Keratinocyte (primary cell): ENCODE measurements at regions not wholly inside any gene's neighbourhood (a gene's known extent, or its start where the extent isn't known, plus 50 kb on each side); places are given as distances from the start of the nearest gene placed in this dataset.
"Not testable (repeated sequence)": the region's sequence is repeated elsewhere in the genome, so short reads cannot be mapped to it uniquely, and the experiment has no call there.

Experiments used
- DNase-seq: peaks from one replicate; pipeline ENCODE4 v3.0.0-alpha.2; 2011; ENCODE audit warnings: low read depth, missing footprints, low spot score
- FAIRE-seq: peaks from 2 replicates; lab custom pipeline; 2011; peaks lifted over from hg19 to GRCh38; lab: Jason Lieb, UNC
- H2AFZ ChIP-seq: 2 replicates; pipeline ENCODE4 v1.6.0; 2012; ENCODE audit warnings: low read length, control low read depth, inconsistent platforms; ENCODE audit not compliant: control insufficient read depth
- H3K27ac ChIP-seq: 2 replicates; pipeline ENCODE4 v1.5.1; 2011; ENCODE audit warnings: low read length; ENCODE audit not compliant: control insufficient read depth, insufficient read depth
- H3K27me3 ChIP-seq: 3 replicates; pipeline ENCODE4 v1.6.0; 2011; ENCODE audit warnings: low read length; ENCODE audit not compliant: control insufficient read depth, insufficient read depth; ENCODE audit errors: extremely low read depth
- H3K36me3 ChIP-seq, 2 experiments: 2 replicates in 1 of 2; 3 replicates in 1 of 2; pipeline ENCODE4 v1.5.1; 2011; ENCODE audit warnings: low read length in 2 of 2, mild to moderate bottlenecking in 1 of 2; ENCODE audit not compliant: control insufficient read depth in 2 of 2, insufficient read depth in 2 of 2; ENCODE audit errors: extremely low read depth in 1 of 2
- H3K4me1 ChIP-seq: 3 replicates; pipeline ENCODE4 v1.5.1; 2011; ENCODE audit warnings: low read length; ENCODE audit not compliant: control insufficient read depth, insufficient read depth; ENCODE audit errors: extremely low read depth
- H3K4me2 ChIP-seq: 3 replicates; pipeline ENCODE4 v1.6.0; 2011; ENCODE audit warnings: low read depth, low read length; ENCODE audit not compliant: control insufficient read depth, insufficient read depth; ENCODE audit errors: extremely low read depth
- H3K4me3 ChIP-seq, 3 experiments: fragments of 200-600 bp in 1 of 3; sonication (generic) in 1 of 3; 2 replicates in 2 of 3; 3 replicates in 1 of 3; pipeline ENCODE4 v1.5.1; 2011 to 2016; ENCODE audit warnings: low read length in 3 of 3, mild to moderate bottlenecking in 3 of 3, control low read depth in 2 of 3, inconsistent platforms in 1 of 3, low read depth in 1 of 3, mixed read lengths in 1 of 3, mixed run types in 1 of 3, moderate library complexity in 1 of 3; ENCODE audit not compliant: control insufficient read depth in 2 of 3, insufficient read depth in 2 of 3; ENCODE audit errors: extremely low read depth in 1 of 3
- H3K79me2 ChIP-seq: 2 replicates; pipeline ENCODE4 v1.6.0; 2012; ENCODE audit warnings: low read length; ENCODE audit not compliant: control insufficient read depth, insufficient read depth
- H3K9ac ChIP-seq: 3 replicates; pipeline ENCODE4 v1.6.0; 2011; ENCODE audit warnings: low read length; ENCODE audit not compliant: control insufficient read depth, insufficient read depth; ENCODE audit errors: extremely low read depth
- H3K9me1 ChIP-seq: 3 replicates; pipeline ENCODE4 v1.6.0; 2011; ENCODE audit warnings: low read length; ENCODE audit not compliant: control insufficient read depth, insufficient read depth; ENCODE audit errors: extremely low read depth
- H3K9me3 ChIP-seq: 2 replicates; pipeline ENCODE4 v1.5.1; 2012; ENCODE audit warnings: low read depth, low read length; ENCODE audit not compliant: control insufficient read depth
- H4K20me1 ChIP-seq: 3 replicates; pipeline ENCODE4 v1.6.0; 2011; ENCODE audit warnings: low read length; ENCODE audit not compliant: control insufficient read depth, insufficient read depth; ENCODE audit errors: extremely low read depth
- CTCF ChIP-seq, 3 experiments: IDR thresholded peaks in 1 of 3; conservative IDR thresholded peaks in 1 of 3; optimal IDR thresholded peaks in 1 of 3; 2 replicates in 2 of 3; 3 replicates in 1 of 3; pipeline versions ENCODE3 to v1.5.1; 2011; ENCODE audit warnings: low read length in 3 of 3, mild to moderate bottlenecking in 3 of 3, moderate library complexity in 2 of 3, control low read depth in 1 of 3, inconsistent platforms in 1 of 3; ENCODE audit not compliant: insufficient read depth in 2 of 3; ENCODE audit errors: extremely low read depth in 1 of 3
- EZH2 ChIP-seq: IDR thresholded peaks from one replicate; pipeline ENCODE4 v1.6.1; 2012; ENCODE audit warnings: inconsistent platforms, mild to moderate bottlenecking, low read length, moderate library complexity
- dilution Hi-C: fragments of 300-500 bp; cut with MboI; formaldehyde crosslinking; loops from one replicate; pipeline ENCODE4 v1.7.0; 2020; ENCODE audit warnings: low sequenced_read_pairs; ENCODE audit not compliant: extremely low pct_ligation_motif_present

GRCh38 chr7:25598765-25599164, 370.5 kb upstream of the NPVF start:
- DNase-seq (no peak), FAIRE-seq (no peak)
- H3K27ac ChIP-seq, result no peak overlapping the region
- no peak overlapping the region for H3K4me2 ChIP-seq
- no peaks in the 10 kb centered on the region for H3K36me3 ChIP-seq
- H3K4me3 ChIP-seq, result no peak overlapping the region
- H3K4me1 ChIP-seq, result no peaks in the 10 kb centered on the region
- H3K9ac ChIP-seq, result no peak overlapping the region
- no peaks in the 10 kb centered on the region for H4K20me1 ChIP-seq
- no peaks in the 10 kb centered on the region for H3K9me3 ChIP-seq
- no peaks in the 10 kb centered on the region for H3K79me2 ChIP-seq
- H3K27me3 ChIP-seq, result no peaks in the 10 kb centered on the region
- no peak overlapping the region for H2AFZ ChIP-seq
- no peaks in the 10 kb centered on the region for H3K9me1 ChIP-seq
- TF ChIP-seq EZH2 (no peak), CTCF (optimal IDR thresholded peaks at IDR 0.05 in 1 of 3, IDR thresholded peaks at IDR 0.05 in 1 of 3, conservative IDR thresholded peaks at IDR 0.05 in 1 of 3; ENCODE audit: extremely low read depth in 1 of 3, insufficient read depth in 2 of 3, low read length in 3 of 3) (no peak)
- dilution Hi-C loops, result loop anchor here (25.0 kb wide), 1 partner anchor 239 kb away; no protein-coding TSS in a partner anchor

GRCh38 chr7:25600262-25600920, 372.1 kb upstream of the NPVF start:
- Histone ChIP-seq H3K4me3 (no peak overlapping the region), H3K27ac (no peak overlapping the region), H3K9ac (no peak overlapping the region), H3K4me1 (no peaks in the 10 kb centered on the region), H3K9me1 (no peaks in the 10 kb centered on the region), H3K36me3 (no peaks in the 10 kb centered on the region), H4K20me1 (no peaks in the 10 kb centered on the region), H3K9me3 (no peaks in the 10 kb centered on the region), H3K4me2 (no peak overlapping the region), H2AFZ (no peak overlapping the region), H3K27me3 (no peaks in the 10 kb centered on the region), H3K79me2 (no peaks in the 10 kb centered on the region)
- TF ChIP-seq EZH2, result no peak
- TF ChIP-seq CTCF (optimal IDR thresholded peaks at IDR 0.05 in 1 of 3, IDR thresholded peaks at IDR 0.05 in 1 of 3, conservative IDR thresholded peaks at IDR 0.05 in 1 of 3; ENCODE audit: extremely low read depth in 1 of 3, insufficient read depth in 2 of 3, low read length in 3 of 3), result no peak
- dilution Hi-C loops, result no loop called here
- no peak for FAIRE-seq
- no peak for DNase-seq

GRCh38 chr7:25602730-25603426, 374.6 kb upstream of the NPVF start:
- H3K9ac ChIP-seq, H3K9me3 ChIP-seq, FAIRE-seq, dilution Hi-C loops, H3K9me1 ChIP-seq, H4K20me1 ChIP-seq, DNase-seq, H3K4me1 ChIP-seq, H3K79me2 ChIP-seq, H3K27me3 ChIP-seq, H3K36me3 ChIP-seq, H3K27ac ChIP-seq: not testable (repeated sequence)
- peak overlapping the region in 1 of 3 experiments; percentile 22 for H3K4me3 ChIP-seq
- peak overlapping the region; percentile 26 for H2AFZ ChIP-seq
- H3K4me2 ChIP-seq, result peak overlapping the region; percentile 2
